ENCODE measurements at regions not wholly inside any gene's neighbourhood (a gene's known extent, or its start where the extent isn't known, plus 50 kb on each side); places are given as distances from the start of the nearest gene placed in this dataset.

- TF ChIP-seq, protein P1, sequence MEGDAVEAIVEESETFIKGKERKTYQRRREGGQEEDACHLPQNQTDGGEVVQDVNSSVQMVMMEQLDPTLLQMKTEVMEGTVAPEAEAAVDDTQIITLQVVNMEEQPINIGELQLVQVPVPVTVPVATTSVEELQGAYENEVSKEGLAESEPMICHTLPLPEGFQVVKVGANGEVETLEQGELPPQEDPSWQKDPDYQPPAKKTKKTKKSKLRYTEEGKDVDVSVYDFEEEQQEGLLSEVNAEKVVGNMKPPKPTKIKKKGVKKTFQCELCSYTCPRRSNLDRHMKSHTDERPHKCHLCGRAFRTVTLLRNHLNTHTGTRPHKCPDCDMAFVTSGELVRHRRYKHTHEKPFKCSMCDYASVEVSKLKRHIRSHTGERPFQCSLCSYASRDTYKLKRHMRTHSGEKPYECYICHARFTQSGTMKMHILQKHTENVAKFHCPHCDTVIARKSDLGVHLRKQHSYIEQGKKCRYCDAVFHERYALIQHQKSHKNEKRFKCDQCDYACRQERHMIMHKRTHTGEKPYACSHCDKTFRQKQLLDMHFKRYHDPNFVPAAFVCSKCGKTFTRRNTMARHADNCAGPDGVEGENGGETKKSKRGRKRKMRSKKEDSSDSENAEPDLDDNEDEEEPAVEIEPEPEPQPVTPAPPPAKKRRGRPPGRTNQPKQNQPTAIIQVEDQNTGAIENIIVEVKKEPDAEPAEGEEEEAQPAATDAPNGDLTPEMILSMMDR (conservative IDR thresholded peaks at IDR 0.05; ENCODE audit: low read length): no peak
- no peak for TF ChIP-seq EZH2phosphoT487 (IDR thresholded peaks at IDR 0.05; ENCODE audit: borderline replicate concordance)
These were observed 473.7 kb downstream of the TBC1D22A start for GRCh38 chr22:47236161-47236560.
